GM12865 (cell line): ENCODE measurements at regions not wholly inside any gene's neighbourhood (a gene's known extent, or its start where the extent isn't known, plus 50 kb on each side); places are given as distances from the start of the nearest gene placed in this dataset.
"Not testable (repeated sequence)": the region's sequence is repeated elsewhere in the genome, so short reads cannot be mapped to it uniquely, and the experiment has no call there.

Source experiments
- DNase-seq: peaks from one replicate; pipeline ENCODE4 v3.0.0; 2010; ENCODE audit warnings: low read depth
- H3K4me3 ChIP-seq: 2 replicates; pipeline ENCODE4 v1.5.1; 2011; ENCODE audit warnings: mild to moderate bottlenecking, low read depth, low read length, control low read depth
- TF ChIP-seq, protein P1 (sequence below): IDR thresholded peaks from 2 replicates; pipeline ENCODE4 v1.5.1; 2011; ENCODE audit warnings: low read length, control low read depth, low read depth, inconsistent platforms; ENCODE audit not compliant: insufficient read depth; ENCODE audit errors: missing control alignments

DNA sequence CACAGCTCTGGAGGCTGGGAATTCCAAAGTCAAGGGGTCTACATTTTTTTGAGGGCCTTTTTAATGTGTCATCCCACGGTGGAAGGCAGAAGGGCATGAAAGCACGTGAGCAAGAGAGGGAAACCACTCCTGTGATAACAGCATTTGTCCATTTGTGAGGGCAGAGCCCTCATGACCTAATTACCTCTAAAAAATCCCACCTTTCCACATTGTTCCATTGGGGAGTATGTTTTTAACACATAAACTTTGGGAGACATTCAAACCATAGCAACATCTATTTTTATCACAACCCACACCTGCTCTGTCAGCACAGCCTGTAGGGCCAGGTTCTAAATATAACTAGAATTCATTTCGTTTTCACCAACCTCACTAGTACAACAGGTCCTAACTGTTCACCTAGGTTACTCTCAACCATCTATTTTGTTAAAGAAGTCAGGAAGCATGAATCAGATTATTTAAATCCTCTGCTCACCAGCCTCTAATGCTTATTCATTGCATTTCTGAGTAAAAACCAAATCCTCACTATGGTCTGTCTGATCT is 92.2 kb upstream of the DPP10 start:
- H3K4me3 ChIP-seq: no peak overlapping the region
- TF ChIP-seq, protein P1, sequence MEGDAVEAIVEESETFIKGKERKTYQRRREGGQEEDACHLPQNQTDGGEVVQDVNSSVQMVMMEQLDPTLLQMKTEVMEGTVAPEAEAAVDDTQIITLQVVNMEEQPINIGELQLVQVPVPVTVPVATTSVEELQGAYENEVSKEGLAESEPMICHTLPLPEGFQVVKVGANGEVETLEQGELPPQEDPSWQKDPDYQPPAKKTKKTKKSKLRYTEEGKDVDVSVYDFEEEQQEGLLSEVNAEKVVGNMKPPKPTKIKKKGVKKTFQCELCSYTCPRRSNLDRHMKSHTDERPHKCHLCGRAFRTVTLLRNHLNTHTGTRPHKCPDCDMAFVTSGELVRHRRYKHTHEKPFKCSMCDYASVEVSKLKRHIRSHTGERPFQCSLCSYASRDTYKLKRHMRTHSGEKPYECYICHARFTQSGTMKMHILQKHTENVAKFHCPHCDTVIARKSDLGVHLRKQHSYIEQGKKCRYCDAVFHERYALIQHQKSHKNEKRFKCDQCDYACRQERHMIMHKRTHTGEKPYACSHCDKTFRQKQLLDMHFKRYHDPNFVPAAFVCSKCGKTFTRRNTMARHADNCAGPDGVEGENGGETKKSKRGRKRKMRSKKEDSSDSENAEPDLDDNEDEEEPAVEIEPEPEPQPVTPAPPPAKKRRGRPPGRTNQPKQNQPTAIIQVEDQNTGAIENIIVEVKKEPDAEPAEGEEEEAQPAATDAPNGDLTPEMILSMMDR: no peak
- DNase-seq: no peak

DNA sequence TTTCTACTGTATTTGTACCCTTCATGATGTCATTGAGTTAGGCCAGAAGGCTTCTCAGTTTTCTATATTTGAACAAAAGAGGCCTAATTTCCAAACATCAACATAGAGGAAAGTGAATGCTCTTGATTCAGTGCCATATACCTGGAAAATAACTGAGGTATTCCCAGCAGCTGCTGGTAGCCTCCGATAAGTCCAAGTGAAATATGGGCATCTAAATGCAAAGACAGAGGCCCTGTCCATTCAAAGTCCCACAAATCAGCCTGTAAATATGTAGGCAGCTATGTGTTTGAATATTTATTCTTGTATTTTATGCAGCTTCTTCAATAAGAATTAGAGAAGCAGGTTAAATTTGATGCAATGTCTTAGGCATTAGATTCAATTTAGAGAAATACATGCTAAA is 89.5 kb upstream of the DPP10 start:
- DNase-seq: no peak
- no peak overlapping the region for H3K4me3 ChIP-seq

DNA sequence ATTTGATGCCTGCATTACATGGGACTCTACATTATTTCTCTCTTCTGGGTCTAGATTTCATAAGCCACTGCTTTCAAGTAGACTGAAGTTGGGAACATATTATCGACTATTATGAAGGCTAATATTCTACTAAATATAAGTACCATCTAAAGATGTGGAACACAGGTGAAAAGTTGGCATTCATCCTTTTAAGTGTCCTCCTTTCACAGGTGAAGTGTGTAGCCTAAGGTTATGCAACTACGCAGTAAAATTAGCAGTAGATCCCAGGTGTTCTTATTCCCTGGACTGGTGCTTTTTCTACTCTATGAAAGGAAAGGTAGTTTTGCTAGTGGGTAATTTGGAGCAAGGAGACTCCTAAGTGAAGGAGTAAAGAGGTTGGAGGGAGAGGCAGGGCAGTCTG is 88.2 kb upstream of the DPP10 start:
- DNase-seq: no peak
- TF ChIP-seq, protein P1: no peak

More for the DNA sequence above, 89.5 kb upstream of the DPP10 start:
- TF ChIP-seq, protein P1: no peak

DNA sequence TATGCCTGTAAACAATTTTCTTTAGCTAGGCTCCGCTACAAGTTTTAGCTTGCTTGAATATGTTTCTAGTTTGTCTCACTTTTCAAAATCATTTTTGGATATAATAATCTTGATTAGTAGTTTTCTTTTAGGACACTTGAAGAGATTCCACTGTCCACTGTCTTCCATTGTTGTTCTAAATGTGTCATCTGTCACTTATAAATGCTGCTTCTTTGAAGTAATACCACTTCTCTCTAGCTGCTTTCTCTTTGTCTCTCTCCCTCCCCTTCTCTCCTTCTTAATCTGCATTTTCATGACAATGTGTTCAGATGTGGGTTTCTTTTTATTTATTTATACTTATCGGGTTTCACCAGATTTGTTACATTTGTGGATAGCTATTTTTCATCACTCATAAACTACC is 73.7 kb upstream of the DPP10 start:
- TF ChIP-seq, protein P1: no peak

More for the DNA sequence above, 88.2 kb upstream of the DPP10 start:
- H3K4me3 ChIP-seq: no peak overlapping the region

DNA sequence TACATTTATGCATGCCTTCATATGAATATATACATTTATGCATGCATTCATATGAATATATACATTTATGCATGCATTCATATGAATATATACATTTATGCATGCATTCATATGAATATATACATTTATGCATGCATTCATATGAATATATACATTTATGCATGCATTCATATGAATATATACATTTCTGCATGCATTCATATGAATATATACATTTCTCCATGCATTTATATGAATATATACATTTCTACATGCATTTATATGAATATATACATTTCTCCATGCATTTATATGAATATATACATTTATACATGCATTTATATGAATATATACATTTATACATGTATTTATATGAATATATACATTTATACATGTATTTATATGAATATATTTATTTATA is 70.7 kb upstream of the DPP10 start:
- not testable (repeated sequence) for H3K4me3 ChIP-seq, DNase-seq

More for the DNA sequence above, 73.7 kb upstream of the DPP10 start:
- H3K4me3 ChIP-seq: no peak overlapping the region
- no peak for DNase-seq

DNA sequence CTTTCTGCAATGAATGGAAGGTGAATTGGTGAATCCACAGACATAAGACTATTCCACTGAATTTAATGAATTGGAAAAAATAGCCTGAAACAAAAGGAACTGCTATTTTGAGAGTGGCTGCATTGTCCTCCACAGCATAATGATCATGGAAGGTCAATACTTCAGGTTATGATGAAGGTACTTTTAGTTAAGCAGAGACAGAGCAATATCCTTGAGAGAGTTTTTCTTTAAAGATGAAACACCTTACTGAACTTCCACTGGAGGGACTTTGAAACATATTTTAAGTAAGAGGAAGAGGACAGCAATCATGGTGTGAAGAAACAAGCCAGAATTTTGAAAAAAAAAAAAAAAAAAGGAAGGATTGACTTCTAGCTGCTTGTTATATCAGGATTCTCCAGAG is 68.8 kb upstream of the DPP10 start:
- DNase-seq: no peak
- TF ChIP-seq, protein P1: no peak
- H3K4me3 ChIP-seq: no peak overlapping the region

DNA sequence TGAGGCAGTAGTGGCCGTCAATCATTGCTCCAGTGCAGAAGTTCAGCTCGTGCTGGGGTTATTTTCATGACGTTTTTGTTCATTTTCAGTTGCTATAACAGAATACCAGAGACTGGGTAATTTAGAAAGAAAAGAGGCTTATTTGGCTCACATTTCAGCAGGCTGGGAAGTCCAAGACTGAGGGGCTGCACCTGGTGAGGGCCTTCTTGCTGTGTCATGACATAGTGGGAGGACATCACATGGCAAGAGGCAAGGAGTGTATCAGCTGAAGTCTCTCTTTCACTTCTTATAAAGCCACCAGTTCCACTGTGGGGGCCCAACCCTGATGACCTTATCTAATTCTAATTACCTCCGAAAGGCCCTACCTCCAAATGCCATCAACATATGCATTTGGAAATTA is 58.0 kb upstream of the DPP10 start:
- TF ChIP-seq, protein P1: no peak
- DNase-seq: no peak
- H3K4me3 ChIP-seq: no peak overlapping the region
